MM.1S (cell line): ENCODE measurements at regions not wholly inside any gene's neighbourhood (a gene's known extent, or its start where the extent isn't known, plus 50 kb on each side); places are given as distances from the start of the nearest gene placed in this dataset.

ENCODE experiments used
- DNase-seq: peaks from one replicate; pipeline ENCODE4 v3.0.0-alpha.2; 2015
- H2AFZ ChIP-seq: fragments of 300-600 bp; sonication (generic); 2 replicates; pipeline ENCODE4 v1.6.0; 2016; ENCODE audit warnings: antibody characterized with exemption, low read length
- H3F3A ChIP-seq: fragments of 300-600 bp; sonication (generic); 2 replicates; pipeline ENCODE4 v1.6.1; 2016; ENCODE audit warnings: mild to moderate bottlenecking, antibody characterized with exemption, low read length, moderate library complexity, mixed read lengths; ENCODE audit not compliant: insufficient read depth
- H3K27ac ChIP-seq: fragments of 300-600 bp; sonication (generic); 2 replicates; pipeline ENCODE4 v1.5.1; 2016; ENCODE audit warnings: mild to moderate bottlenecking, low read length
- H3K27me3 ChIP-seq: fragments of 300-600 bp; sonication (generic); replicated peaks from 2 replicates; pipeline ENCODE4 v1.6.0; 2016; ENCODE audit warnings: low read length; ENCODE audit not compliant: insufficient read depth
- H3K36me3 ChIP-seq: fragments of 300-600 bp; sonication (generic); replicated peaks from 2 replicates; pipeline ENCODE4 v1.6.1; 2016; ENCODE audit warnings: mild to moderate bottlenecking, low read length, mixed read lengths; ENCODE audit not compliant: insufficient read depth
- H3K4me1 ChIP-seq: fragments of 300-600 bp; sonication (generic); 2 replicates; pipeline ENCODE4 v1.6.1; 2016; ENCODE audit warnings: low read length, mixed read lengths
- H3K4me2 ChIP-seq: fragments of 300-600 bp; sonication (generic); 2 replicates; pipeline ENCODE4 v1.6.0; 2016; ENCODE audit warnings: low read depth, low read length
- H3K4me3 ChIP-seq: fragments of 300-600 bp; sonication (generic); 2 replicates; pipeline ENCODE4 v1.5.1; 2016; ENCODE audit warnings: low read length, mixed read lengths
- H3K79me2 ChIP-seq: fragments of 300-600 bp; sonication (generic); 2 replicates; pipeline ENCODE4 v1.6.1; 2016; ENCODE audit warnings: mixed run types, low read length, mixed read lengths
- H3K9ac ChIP-seq: fragments of 300-600 bp; sonication (generic); 2 replicates; pipeline ENCODE4 v1.6.1; 2016; ENCODE audit warnings: low read length, mixed read lengths
- H3K9me2 ChIP-seq: fragments of 300-600 bp; sonication (generic); replicated peaks from 2 replicates; pipeline ENCODE4 v1.6.1; 2016; ENCODE audit warnings: mild to moderate bottlenecking, low read length, mixed read lengths; ENCODE audit not compliant: insufficient read depth
- H3K9me3 ChIP-seq: fragments of 300-600 bp; sonication (generic); replicated peaks from 2 replicates; pipeline ENCODE4 v1.6.1; 2016; ENCODE audit warnings: mild to moderate bottlenecking, low read length, mixed read lengths; ENCODE audit not compliant: insufficient read depth
- H4K20me1 ChIP-seq: fragments of 300-600 bp; sonication (generic); 2 replicates; pipeline ENCODE4 v1.6.1; 2016; ENCODE audit warnings: mild to moderate bottlenecking, low read length, moderate library complexity, mixed read lengths; ENCODE audit not compliant: insufficient read depth
- CTCF ChIP-seq: fragments of 300-600 bp; sonication (generic); IDR thresholded peaks from 2 replicates; pipeline ENCODE4 v1.5.1; 2016; ENCODE audit warnings: antibody characterized with exemption, low read length, mixed read lengths
- EZH2 ChIP-seq: fragments of 300-600 bp; sonication (generic); optimal IDR thresholded peaks from 2 replicates; pipeline ENCODE3; 2017; ENCODE audit warnings: low read depth, mild to moderate bottlenecking, antibody characterized with exemption, low read length, mixed read lengths
- EZH2phosphoT487 ChIP-seq: fragments of 300-600 bp; sonication (generic); IDR thresholded peaks from 2 replicates; pipeline ENCODE4 v1.6.1; 2018; ENCODE audit warnings: antibody characterized with exemption, low read length

GRCh38 chr9:91023741-91024140 lies 222.1 kb downstream of the SYK start:
- Histone ChIP-seq H3K36me3 (no peaks in the 10 kb centered on the region), H2AFZ (no peak overlapping the region), H3K27me3 (no peaks in the 10 kb centered on the region), H3K79me2 (no peaks in the 10 kb centered on the region), H4K20me1 (no peaks in the 10 kb centered on the region), H3K4me3 (no peak overlapping the region), H3K27ac (no peak overlapping the region), H3F3A (peaks cover 9% of the 10 kb centered on the region; the same call in 1 of the 2 replicates), H3K9me3 (no peaks in the 10 kb centered on the region), H3K4me1 (peaks cover 26% of the 10 kb centered on the region), H3K9me2 (no peaks in the 10 kb centered on the region), H3K9ac (no peak overlapping the region), H3K4me2 (no peak overlapping the region)
- no peak for DNase-seq
- no peak for TF ChIP-seq EZH2phosphoT487
- no peak for TF ChIP-seq EZH2
- no peak for TF ChIP-seq CTCF

GRCh38 chr9:91024841-91025240 lies 223.2 kb downstream of the SYK start:
- no peaks in the 10 kb centered on the region for H4K20me1 ChIP-seq
- no peaks in the 10 kb centered on the region for H3K79me2 ChIP-seq
- no peak overlapping the region for H3K9ac ChIP-seq
- no peak overlapping the region for H3K4me2 ChIP-seq
- no peaks in the 10 kb centered on the region for H3K36me3 ChIP-seq
- H3K4me3 ChIP-seq: no peak overlapping the region
- peaks cover 25% of the 10 kb centered on the region for H3K4me1 ChIP-seq
- TF ChIP-seq EZH2 (no peak), EZH2phosphoT487 (no peak)
- no peak overlapping the region for H2AFZ ChIP-seq
- DNase-seq: no peak
- H3F3A ChIP-seq: peaks cover 6% of the 10 kb centered on the region; the same call in 1 of the 2 replicates
- no peaks in the 10 kb centered on the region for H3K9me2 ChIP-seq
- no peak overlapping the region for H3K27ac ChIP-seq
- no peaks in the 10 kb centered on the region for H3K9me3 ChIP-seq
- no peaks in the 10 kb centered on the region for H3K27me3 ChIP-seq

- Histone ChIP-seq H3K9me2 (no peaks in the 10 kb centered on the region), H3F3A (peaks cover 1% of the 10 kb centered on the region; the same call in 1 of the 2 replicates), H3K79me2 (no peaks in the 10 kb centered on the region), H3K27ac (no peak overlapping the region), H3K27me3 (no peaks in the 10 kb centered on the region), H3K9me3 (no peaks in the 10 kb centered on the region), H3K9ac (no peak overlapping the region), H3K4me3 (no peak overlapping the region), H3K4me2 (no peak overlapping the region), H2AFZ (no peak overlapping the region), H4K20me1 (no peaks in the 10 kb centered on the region), H3K36me3 (no peaks in the 10 kb centered on the region), H3K4me1 (peaks cover 17% of the 10 kb centered on the region)
- no peak for DNase-seq
- TF ChIP-seq EZH2phosphoT487 (no peak), EZH2 (no peak), CTCF (no peak)
Measured at GRCh38 chr9:91025856-91026255, 224.2 kb downstream of the SYK start.

- Histone ChIP-seq H3K9me2 (no peaks in the 10 kb centered on the region), H3K4me2 (no peak overlapping the region), H2AFZ (no peak overlapping the region), H3K9ac (no peak overlapping the region), H3K4me1 (peaks cover 13% of the 10 kb centered on the region), H3K4me3 (no peak overlapping the region), H3K79me2 (no peaks in the 10 kb centered on the region), H3K27ac (no peak overlapping the region), H3K27me3 (no peaks in the 10 kb centered on the region), H3K36me3 (no peaks in the 10 kb centered on the region), H3F3A (no peaks in the 10 kb centered on the region), H4K20me1 (no peaks in the 10 kb centered on the region), H3K9me3 (no peaks in the 10 kb centered on the region)
- DNase-seq: no peak
- TF ChIP-seq EZH2phosphoT487: no peak
Measured at GRCh38 chr9:91026266-91026665, 224.6 kb downstream of the SYK start.
